Activated T-helper 2 cell treated with anti-CD3 and anti-CD28 coated beads, Interferon-gamma antibody, Interleukin-2, Interleukin-4, amounts not matched to agents 10 μg/mL and 5 μg/mL and 100 μg/mL, durations not matched to agents 14 hours and 24 hours and 36 hours (primary cell): ENCODE measurements at regions not wholly inside any gene's neighbourhood (a gene's known extent, or its start where the extent isn't known, plus 50 kb on each side); places are given as distances from the start of the nearest gene placed in this dataset.

Experiments used
- DNase-seq: peaks from one replicate; pipeline ENCODE4 v3.0.0; 2021; ENCODE audit warnings: low spot score
- H3K27ac Mint-ChIP-seq: one replicate; pipeline ENCODE4 v1.8.0; 2021; ENCODE audit warnings: mixed read lengths
- H3K27me3 Mint-ChIP-seq: one replicate; pipeline ENCODE4 v1.8.0; 2021; ENCODE audit warnings: low read depth, mixed read lengths
- H3K36me3 Mint-ChIP-seq: one replicate; pipeline ENCODE4 v1.8.0; 2021; ENCODE audit warnings: low read depth, mixed read lengths
- H3K4me1 Mint-ChIP-seq: one replicate; pipeline ENCODE4 v1.8.0; 2021; ENCODE audit warnings: low read depth, mixed read lengths
- H3K4me3 Mint-ChIP-seq: one replicate; pipeline ENCODE4 v1.8.0; 2021; ENCODE audit warnings: low read depth, mild to moderate bottlenecking, moderate library complexity, mixed read lengths
- H3K9me3 Mint-ChIP-seq: one replicate; pipeline ENCODE4 v1.8.0; 2021; ENCODE audit warnings: mixed read lengths
- intact Hi-C: fragments of 100-400 bp; cut with micrococcal nuclease; formaldehyde crosslinking; loops from one replicate; pipeline ENCODE4 v1.15.1; 2023

DNA sequence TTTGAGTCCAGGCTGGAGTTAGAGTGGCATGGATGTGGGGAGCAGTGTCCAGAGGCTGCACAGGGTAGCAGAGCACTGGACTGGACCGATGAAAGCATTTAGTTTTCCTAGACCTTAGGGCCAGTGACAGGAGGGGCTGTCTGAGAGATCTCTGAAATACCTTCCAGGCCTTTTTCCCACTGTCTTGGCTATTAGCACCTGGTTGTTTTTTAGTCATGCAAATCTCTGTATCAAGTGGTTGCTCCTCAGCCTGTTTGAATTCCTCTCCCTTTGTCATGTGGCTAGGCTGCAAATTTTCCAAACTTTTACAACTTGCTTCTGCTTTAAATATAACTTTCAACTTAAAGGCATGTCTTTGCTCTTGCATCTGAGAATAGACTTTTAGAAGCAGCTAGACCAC, 504.3 kb upstream of the VSTM2A start:
- Mint-ChIP-seq H3K4me1 (no peaks in the 10 kb centered on the region), H3K27ac (no peak overlapping the region), H3K36me3 (no peaks in the 10 kb centered on the region), H3K27me3 (no peaks in the 10 kb centered on the region), H3K9me3 (peaks cover 40% of the 10 kb centered on the region), H3K4me3 (no peak overlapping the region)
- intact Hi-C loops, result no loop called here
- no peak for DNase-seq

DNA sequence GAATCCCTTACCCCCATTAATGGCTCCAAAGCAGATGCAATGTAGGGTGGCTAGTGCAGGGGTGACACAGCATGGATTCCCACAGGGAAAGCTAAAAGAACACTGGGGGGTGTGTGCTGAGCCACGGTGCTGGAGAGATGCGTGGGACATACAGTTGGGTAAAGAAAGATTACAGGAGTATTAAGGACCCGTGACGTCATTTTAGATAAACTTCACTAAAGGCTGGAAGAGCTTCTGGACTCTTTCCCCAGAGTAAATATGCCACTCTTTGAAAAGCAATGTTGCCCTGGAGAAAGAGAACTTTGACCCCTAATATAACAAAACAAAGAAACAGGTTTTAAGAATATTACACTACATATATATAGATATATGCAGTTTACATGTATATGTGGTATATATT, 481.5 kb upstream of the VSTM2A start:
- Mint-ChIP-seq H3K36me3 (no peaks in the 10 kb centered on the region), H3K9me3 (peaks cover 64% of the 10 kb centered on the region), H3K4me3 (no peak overlapping the region), H3K27me3 (no peaks in the 10 kb centered on the region), H3K4me1 (no peaks in the 10 kb centered on the region), H3K27ac (no peak overlapping the region)
- DNase-seq, result no peak
- intact Hi-C loops, result no loop called here

- no peak overlapping the region for H3K4me3 Mint-ChIP-seq
- intact Hi-C loops, result no loop called here
These were observed 475.5 kb upstream of the VSTM2A start for GRCh38 chr7:54066643-54067042.

DNA sequence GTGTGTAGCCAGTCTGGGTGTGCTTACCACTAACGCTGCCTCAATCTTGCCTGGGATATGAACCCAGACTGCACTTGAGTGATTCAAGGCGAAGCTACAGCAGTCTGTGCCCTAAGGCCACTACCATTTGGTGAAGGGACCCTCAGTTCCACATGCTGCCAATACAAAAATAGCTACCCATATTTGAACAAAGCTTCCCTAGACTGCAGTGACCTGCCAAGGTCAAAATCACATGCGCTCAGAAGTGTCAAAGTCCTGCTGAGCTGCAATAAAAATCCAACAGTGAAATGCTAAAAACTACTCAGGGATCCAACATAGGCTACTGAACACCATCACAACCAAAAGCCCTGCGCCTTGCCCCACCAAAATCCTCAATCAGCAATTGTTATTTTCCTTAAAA, 472.3 kb upstream of the VSTM2A start:
- no peaks in the 10 kb centered on the region for H3K36me3 Mint-ChIP-seq
- H3K4me1 Mint-ChIP-seq, result no peaks in the 10 kb centered on the region
- no peak for DNase-seq
- no peak overlapping the region for H3K4me3 Mint-ChIP-seq
- H3K27ac Mint-ChIP-seq, result no peak overlapping the region
- peaks cover 44% of the 10 kb centered on the region for H3K9me3 Mint-ChIP-seq
- H3K27me3 Mint-ChIP-seq, result no peaks in the 10 kb centered on the region
- intact Hi-C loops, result no loop called here

More at GRCh38 chr7:54066643-54067042, 475.5 kb upstream of the VSTM2A start:
- Mint-ChIP-seq H3K9me3 (peaks cover 46% of the 10 kb centered on the region), H3K27me3 (no peaks in the 10 kb centered on the region), H3K4me1 (no peaks in the 10 kb centered on the region), H3K36me3 (no peaks in the 10 kb centered on the region), H3K27ac (no peak overlapping the region)
- no peak for DNase-seq

- no peaks in the 10 kb centered on the region for H3K27me3 Mint-ChIP-seq
- intact Hi-C loops, result no loop called here
- no peak for DNase-seq
- no peaks in the 10 kb centered on the region for H3K36me3 Mint-ChIP-seq
- H3K27ac Mint-ChIP-seq, result no peak overlapping the region
- H3K4me3 Mint-ChIP-seq, result no peak overlapping the region
- H3K4me1 Mint-ChIP-seq, result no peaks in the 10 kb centered on the region
- H3K9me3 Mint-ChIP-seq, result peaks cover 43% of the 10 kb centered on the region
These were observed 469.5 kb upstream of the VSTM2A start for GRCh38 chr7:54072710-54073109.

GRCh38 chr7:54076616-54077015, 465.6 kb upstream of the VSTM2A start:
- peaks cover 59% of the 10 kb centered on the region for H3K9me3 Mint-ChIP-seq
- H3K27ac Mint-ChIP-seq, result no peak overlapping the region
- no peak for DNase-seq
- intact Hi-C loops, result no loop called here
- H3K36me3 Mint-ChIP-seq, result no peaks in the 10 kb centered on the region
- no peak overlapping the region for H3K4me3 Mint-ChIP-seq
- no peaks in the 10 kb centered on the region for H3K4me1 Mint-ChIP-seq
- no peaks in the 10 kb centered on the region for H3K27me3 Mint-ChIP-seq

DNA sequence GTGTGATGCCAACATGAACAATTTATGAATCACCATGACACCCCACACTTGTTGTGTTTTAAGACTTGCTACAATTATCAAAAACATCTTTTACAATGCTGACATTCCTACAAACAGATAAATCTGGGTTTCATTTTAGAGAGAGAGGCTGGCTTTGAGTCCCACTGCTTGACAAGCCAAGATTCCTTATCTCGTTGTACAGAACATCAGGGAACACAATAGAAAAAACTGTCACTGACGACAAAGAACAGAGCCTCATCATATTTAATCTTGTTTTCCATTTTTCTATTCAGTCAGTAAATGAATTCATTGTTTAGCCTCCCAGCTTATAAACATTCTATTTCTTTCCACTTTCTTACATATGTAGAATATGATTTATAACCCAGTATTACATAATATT, 461.6 kb upstream of the VSTM2A start:
- no peaks in the 10 kb centered on the region for H3K36me3 Mint-ChIP-seq
- H3K9me3 Mint-ChIP-seq, result peaks cover 45% of the 10 kb centered on the region
- no peak for DNase-seq
- H3K27ac Mint-ChIP-seq, result no peak overlapping the region
- no peak overlapping the region for H3K4me3 Mint-ChIP-seq
- no peaks in the 10 kb centered on the region for H3K4me1 Mint-ChIP-seq
- intact Hi-C loops, result no loop called here
- H3K27me3 Mint-ChIP-seq, result no peaks in the 10 kb centered on the region

- DNase-seq, result no peak
- Mint-ChIP-seq H3K27me3 (no peaks in the 10 kb centered on the region), H3K4me1 (no peaks in the 10 kb centered on the region), H3K27ac (no peak overlapping the region), H3K4me3 (no peak overlapping the region), H3K9me3 (peaks cover 45% of the 10 kb centered on the region), H3K36me3 (no peaks in the 10 kb centered on the region)
- intact Hi-C loops, result no loop called here
These were observed 461.2 kb upstream of the VSTM2A start for GRCh38 chr7:54080971-54081370.

- Mint-ChIP-seq H3K4me3 (no peak overlapping the region), H3K27me3 (no peaks in the 10 kb centered on the region), H3K9me3 (peaks cover 36% of the 10 kb centered on the region), H3K27ac (no peak overlapping the region), H3K36me3 (no peaks in the 10 kb centered on the region), H3K4me1 (no peaks in the 10 kb centered on the region)
- intact Hi-C loops, result no loop called here
- no peak for DNase-seq
These were observed 457.8 kb upstream of the VSTM2A start for GRCh38 chr7:54084340-54084739.

- H3K9me3 Mint-ChIP-seq, result peaks cover 30% of the 10 kb centered on the region
- intact Hi-C loops, result no loop called here
- H3K36me3 Mint-ChIP-seq, result no peaks in the 10 kb centered on the region
- no peak overlapping the region for H3K4me3 Mint-ChIP-seq
- no peak overlapping the region for H3K27ac Mint-ChIP-seq
- H3K4me1 Mint-ChIP-seq, result no peaks in the 10 kb centered on the region
- no peaks in the 10 kb centered on the region for H3K27me3 Mint-ChIP-seq
- no peak for DNase-seq
These were observed 451.4 kb upstream of the VSTM2A start for GRCh38 chr7:54090652-54091213.

DNA sequence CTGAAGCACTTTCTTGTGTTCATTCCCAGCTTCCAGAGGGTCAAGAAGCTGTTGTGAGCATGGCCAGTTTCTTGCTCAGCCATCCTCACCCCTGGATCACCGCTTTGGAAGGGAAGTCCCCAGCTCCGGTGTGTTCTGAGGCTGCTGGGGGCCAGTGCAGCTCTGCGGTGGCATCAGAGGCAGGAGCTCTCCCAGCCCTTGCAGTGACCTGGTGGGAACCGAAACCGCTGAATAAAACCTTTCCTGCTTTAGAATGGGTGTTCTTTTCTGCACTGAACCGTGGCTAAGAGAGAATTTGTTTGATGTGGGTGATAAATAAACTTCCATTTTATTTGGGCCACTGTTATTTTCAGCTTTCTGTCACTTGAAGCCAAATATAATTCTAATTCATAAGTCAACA, 450.9 kb upstream of the VSTM2A start:
- no peak for DNase-seq
- intact Hi-C loops, result no loop called here
- H3K4me3 Mint-ChIP-seq, result no peak overlapping the region
- no peaks in the 10 kb centered on the region for H3K4me1 Mint-ChIP-seq
- H3K9me3 Mint-ChIP-seq, result peaks cover 31% of the 10 kb centered on the region
- H3K27ac Mint-ChIP-seq, result no peak overlapping the region
- no peaks in the 10 kb centered on the region for H3K27me3 Mint-ChIP-seq
- no peaks in the 10 kb centered on the region for H3K36me3 Mint-ChIP-seq

DNA sequence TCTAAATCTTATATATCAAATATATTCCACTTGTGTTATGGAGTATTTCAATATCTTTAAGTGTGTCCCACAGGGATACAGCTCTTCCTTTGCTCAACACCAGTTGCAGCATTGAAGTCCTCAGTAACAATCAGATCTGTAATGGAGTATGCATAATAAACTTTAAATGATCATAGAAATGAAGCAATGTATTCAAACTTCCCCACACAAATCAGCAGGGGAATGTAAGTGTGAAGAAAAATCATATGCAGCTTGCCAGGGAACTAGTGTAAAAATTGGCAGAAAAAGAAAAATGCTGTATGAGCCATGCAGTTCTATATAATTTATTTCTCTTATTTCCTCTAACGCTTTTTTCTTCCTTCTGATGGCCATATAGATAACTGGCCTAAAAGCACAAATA, 444.3 kb upstream of the VSTM2A start:
- intact Hi-C loops, result no loop called here
- H3K4me3 Mint-ChIP-seq, result no peak overlapping the region

DNA sequence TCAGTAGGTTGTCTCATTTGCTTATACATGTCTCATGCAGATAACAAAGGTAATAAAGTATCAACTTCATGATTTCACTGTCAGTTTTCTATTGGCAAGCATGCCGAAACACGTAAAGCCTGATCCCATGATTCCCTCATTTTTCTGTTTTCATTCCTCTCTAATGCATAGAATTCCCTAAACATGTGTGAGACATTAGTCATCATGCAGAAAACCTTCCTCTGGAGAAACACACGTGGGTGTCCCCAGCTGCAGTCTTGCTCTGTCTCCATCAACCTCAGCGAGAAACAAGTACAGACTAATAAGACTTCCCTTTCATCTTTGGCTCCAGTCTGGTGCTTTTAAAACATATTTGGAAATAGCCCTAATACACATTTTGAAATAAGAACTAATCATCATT, 432.7 kb upstream of the VSTM2A start:
- no peak for DNase-seq
- H3K27me3 Mint-ChIP-seq, result no peaks in the 10 kb centered on the region
- peaks cover 30% of the 10 kb centered on the region for H3K9me3 Mint-ChIP-seq
- H3K27ac Mint-ChIP-seq, result no peak overlapping the region
- intact Hi-C loops, result no loop called here
- no peak overlapping the region for H3K4me3 Mint-ChIP-seq
- no peaks in the 10 kb centered on the region for H3K36me3 Mint-ChIP-seq
- H3K4me1 Mint-ChIP-seq, result no peaks in the 10 kb centered on the region

More for the DNA sequence above, 444.3 kb upstream of the VSTM2A start:
- Mint-ChIP-seq H3K27me3 (no peaks in the 10 kb centered on the region), H3K36me3 (no peaks in the 10 kb centered on the region), H3K9me3 (peaks cover 42% of the 10 kb centered on the region), H3K4me1 (no peaks in the 10 kb centered on the region), H3K27ac (no peak overlapping the region)
- no peak for DNase-seq
